GM23338 (cell line): ENCODE measurements at regions not wholly inside any gene's neighbourhood (a gene's known extent, or its start where the extent isn't known, plus 50 kb on each side); places are given as distances from the start of the nearest gene placed in this dataset.

ENCODE experiments used
- ATAC-seq: fragments of 200-7000 bp; cut with Tn5 transposase; 3 replicates; pipeline ENCODE4 v1.9.1; 2020
- DNase-seq: peaks from one replicate; pipeline ENCODE4 v3.0.0-alpha.2; 2015; ENCODE audit warnings: low spot score
- H2AFZ ChIP-seq: fragments of 200-600 bp; sonication (generic); 2 replicates; pipeline ENCODE4 v1.8.0; 2016; ENCODE audit warnings: antibody characterized with exemption, mild to moderate bottlenecking, moderate library complexity
- H3F3A ChIP-seq: fragments of 200-600 bp; sonication (generic); replicated peaks from 2 replicates; pipeline ENCODE4 v1.8.0; 2017; ENCODE audit warnings: antibody characterized with exemption, mixed run types, low read depth
- H3K27ac ChIP-seq: fragments of 200-600 bp; sonication (generic); 2 replicates; pipeline ENCODE4 v1.6.1; 2016; ENCODE audit warnings: low read depth
- H3K27me3 ChIP-seq: fragments of 200-600 bp; sonication (generic); 2 replicates; pipeline ENCODE4 v1.8.0; 2016; ENCODE audit warnings: mild to moderate bottlenecking, mixed run types, moderate library complexity; ENCODE audit not compliant: insufficient read depth
- H3K36me3 ChIP-seq: fragments of 200-600 bp; sonication (generic); 2 replicates; pipeline ENCODE4 v1.8.0; 2016; ENCODE audit warnings: mild to moderate bottlenecking; ENCODE audit not compliant: insufficient read depth
- H3K4me1 ChIP-seq: fragments of 200-600 bp; sonication (generic); 2 replicates; pipeline ENCODE4 v1.8.0; 2016; ENCODE audit warnings: mild to moderate bottlenecking, moderate library complexity; ENCODE audit not compliant: insufficient read depth
- H3K4me2 ChIP-seq: fragments of 200-600 bp; sonication (generic); 2 replicates; pipeline ENCODE4 v1.7.1; 2017; ENCODE audit warnings: mixed run types
- H3K4me3 ChIP-seq: fragments of 200-600 bp; sonication (generic); 2 replicates; pipeline ENCODE4 v1.6.1; 2016; ENCODE audit warnings: mixed run types
- H3K79me2 ChIP-seq: fragments of 200-600 bp; sonication (generic); replicated peaks from 2 replicates; pipeline ENCODE4 v1.8.0; 2017; ENCODE audit warnings: mild to moderate bottlenecking; ENCODE audit not compliant: insufficient read depth
- H3K9me2 ChIP-seq: fragments of 200-600 bp; sonication (generic); 2 replicates; pipeline ENCODE4 v1.8.0; 2017; ENCODE audit not compliant: insufficient read depth
- H4K20me1 ChIP-seq: fragments of 200-600 bp; sonication (generic); replicated peaks from 2 replicates; pipeline ENCODE4 v1.8.0; 2017; ENCODE audit warnings: mild to moderate bottlenecking; ENCODE audit not compliant: insufficient read depth
- H3K27ac Mint-ChIP-seq: 2 replicates; pipeline ENCODE4 v1.8.0; 2020; ENCODE audit warnings: inconsistent platforms, mild to moderate bottlenecking, moderate library complexity, mixed read lengths
- H3K27me3 Mint-ChIP-seq: 3 replicates; pipeline ENCODE4 v1.8.0; 2022; ENCODE audit warnings: low read depth, mild to moderate bottlenecking, moderate library complexity, mixed read lengths, inconsistent platforms; ENCODE audit not compliant: insufficient read depth, poor library complexity
- H3K36me3 Mint-ChIP-seq: 3 replicates; pipeline ENCODE4 v1.8.0; 2021; ENCODE audit warnings: low read depth, mild to moderate bottlenecking, inconsistent platforms, moderate library complexity, mixed read lengths
- H3K4me1 Mint-ChIP-seq: 3 replicates; pipeline ENCODE4 v1.8.0; 2020; ENCODE audit warnings: mild to moderate bottlenecking, inconsistent platforms, mixed read lengths
- H3K4me3 Mint-ChIP-seq: 3 replicates; pipeline ENCODE4 v1.8.0; 2021; ENCODE audit warnings: moderate library complexity, mild to moderate bottlenecking, inconsistent platforms, mixed read lengths
- H3K9me3 Mint-ChIP-seq: 3 replicates; pipeline ENCODE4 v1.8.0; 2020; ENCODE audit warnings: moderate library complexity, mild to moderate bottlenecking, inconsistent platforms, mixed read lengths
- EZH2 ChIP-seq: fragments of 200-600 bp; sonication (generic); IDR thresholded peaks from one replicate; pipeline ENCODE4 v1.8.0; 2017; ENCODE audit warnings: antibody characterized with exemption, mild to moderate bottlenecking, low read depth; ENCODE audit not compliant: unreplicated experiment
- EZH2phosphoT487 ChIP-seq: fragments of 200-600 bp; sonication (generic); IDR thresholded peaks from one replicate; pipeline ENCODE4 v1.8.1; 2018; ENCODE audit warnings: antibody characterized with exemption; ENCODE audit not compliant: unreplicated experiment
- JUNB ChIP-seq: IDR thresholded peaks from one replicate; pipeline ENCODE4 v1.6.1; 2016; ENCODE audit warnings: antibody characterized with exemption; ENCODE audit not compliant: unreplicated experiment
- NANOG ChIP-seq: IDR thresholded peaks from 2 replicates; pipeline ENCODE4 v1.6.1; 2016; ENCODE audit warnings: antibody characterized with exemption, borderline replicate concordance
- ZNF114 ChIP-seq: fragments of 250-450 bp; sonication (Bioruptor Pico); IDR thresholded peaks from 2 replicates; pipeline ENCODE4 v1.5.0; 2020; ENCODE audit warnings: mild to moderate bottlenecking, moderate library complexity
- TF ChIP-seq, protein P1 (sequence below), 2 experiments: fragments of 200-600 bp in 1 of 2; sonication (generic) in 1 of 2; conservative IDR thresholded peaks; 2 replicates each; pipeline versions ENCODE4 v1.5.1 to v1.6.1; 2016 to 2017; ENCODE audit warnings: antibody characterized with exemption in 2 of 2, low read depth in 2 of 2, mild to moderate bottlenecking in 2 of 2, moderate library complexity in 1 of 2

DNA sequence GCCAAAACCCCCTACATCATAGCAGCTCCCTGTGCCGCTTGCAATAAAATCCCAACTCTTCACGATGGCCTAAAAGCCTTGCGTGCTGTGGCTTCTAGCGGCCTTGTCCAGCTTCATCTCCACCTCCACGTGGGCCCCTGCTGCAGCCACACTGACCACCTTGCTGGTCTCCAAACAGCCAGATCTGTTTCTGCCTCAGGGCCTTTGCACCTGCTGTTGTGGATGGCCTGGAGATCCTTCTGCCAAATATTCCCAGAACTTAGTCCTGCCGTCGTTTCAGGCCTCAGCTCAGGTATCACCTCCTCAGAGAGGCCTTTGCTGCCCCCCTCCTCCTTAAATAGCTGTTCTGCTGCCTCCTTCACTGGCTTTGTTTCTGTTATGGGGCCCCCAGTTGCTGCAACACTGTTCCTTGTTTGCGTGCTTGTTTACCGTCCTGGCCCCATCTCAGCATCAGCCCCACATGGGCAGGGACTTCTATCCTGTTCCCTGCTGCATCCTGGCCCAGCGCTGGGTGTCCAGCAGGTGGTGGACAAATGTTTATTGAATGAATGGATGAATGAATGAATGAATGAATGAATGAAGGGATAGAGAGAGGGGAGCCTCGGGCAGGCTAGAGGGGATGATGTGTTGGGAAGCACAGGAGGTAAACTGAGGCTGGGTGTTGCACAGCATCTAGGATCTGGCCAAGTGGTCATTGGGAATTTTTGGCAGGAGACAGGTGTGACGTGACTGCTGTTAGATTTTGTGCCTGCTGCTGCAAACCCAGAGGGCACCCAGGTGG lies 171.0 kb upstream of the GSE1 start:
- no peaks in the 10 kb centered on the region for H3K36me3 ChIP-seq
- Mint-ChIP-seq H3K9me3 (no peaks in the 10 kb centered on the region), H3K4me3 (no peak overlapping the region; the same call in 2 of the 3 replicates), H3K27ac (no peak overlapping the region), H3K27me3 (peaks cover 33% of the 10 kb centered on the region), H3K4me1 (peaks cover 45% of the 10 kb centered on the region), H3K36me3 (no peaks in the 10 kb centered on the region)
- TF ChIP-seq NANOG (no peak), JUNB (no peak), ZNF114 (CRISPR knock-in tag) (no peak), EZH2phosphoT487 (no peak)
- TF ChIP-seq, protein P1, sequence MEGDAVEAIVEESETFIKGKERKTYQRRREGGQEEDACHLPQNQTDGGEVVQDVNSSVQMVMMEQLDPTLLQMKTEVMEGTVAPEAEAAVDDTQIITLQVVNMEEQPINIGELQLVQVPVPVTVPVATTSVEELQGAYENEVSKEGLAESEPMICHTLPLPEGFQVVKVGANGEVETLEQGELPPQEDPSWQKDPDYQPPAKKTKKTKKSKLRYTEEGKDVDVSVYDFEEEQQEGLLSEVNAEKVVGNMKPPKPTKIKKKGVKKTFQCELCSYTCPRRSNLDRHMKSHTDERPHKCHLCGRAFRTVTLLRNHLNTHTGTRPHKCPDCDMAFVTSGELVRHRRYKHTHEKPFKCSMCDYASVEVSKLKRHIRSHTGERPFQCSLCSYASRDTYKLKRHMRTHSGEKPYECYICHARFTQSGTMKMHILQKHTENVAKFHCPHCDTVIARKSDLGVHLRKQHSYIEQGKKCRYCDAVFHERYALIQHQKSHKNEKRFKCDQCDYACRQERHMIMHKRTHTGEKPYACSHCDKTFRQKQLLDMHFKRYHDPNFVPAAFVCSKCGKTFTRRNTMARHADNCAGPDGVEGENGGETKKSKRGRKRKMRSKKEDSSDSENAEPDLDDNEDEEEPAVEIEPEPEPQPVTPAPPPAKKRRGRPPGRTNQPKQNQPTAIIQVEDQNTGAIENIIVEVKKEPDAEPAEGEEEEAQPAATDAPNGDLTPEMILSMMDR (conservative IDR thresholded peaks at IDR 0.05; ENCODE audit: low read depth in 2 of 2), result no peak
- no peak overlapping the region for H3K27ac ChIP-seq
- H4K20me1 ChIP-seq, result no peaks in the 10 kb centered on the region
- H3K9me2 ChIP-seq, result no peaks in the 10 kb centered on the region
- H3K4me1 ChIP-seq, result peaks cover 13% of the 10 kb centered on the region
- H3K4me2 ChIP-seq, result no peak overlapping the region
- no peaks in the 10 kb centered on the region for H3K27me3 ChIP-seq
- DNase-seq, result no peak
- peaks cover 11% of the 10 kb centered on the region for H3F3A ChIP-seq
- H3K4me3 ChIP-seq, result no peak overlapping the region
- no peaks in the 10 kb centered on the region for H3K79me2 ChIP-seq
- no peak for ATAC-seq
- H2AFZ ChIP-seq, result no peak overlapping the region

DNA sequence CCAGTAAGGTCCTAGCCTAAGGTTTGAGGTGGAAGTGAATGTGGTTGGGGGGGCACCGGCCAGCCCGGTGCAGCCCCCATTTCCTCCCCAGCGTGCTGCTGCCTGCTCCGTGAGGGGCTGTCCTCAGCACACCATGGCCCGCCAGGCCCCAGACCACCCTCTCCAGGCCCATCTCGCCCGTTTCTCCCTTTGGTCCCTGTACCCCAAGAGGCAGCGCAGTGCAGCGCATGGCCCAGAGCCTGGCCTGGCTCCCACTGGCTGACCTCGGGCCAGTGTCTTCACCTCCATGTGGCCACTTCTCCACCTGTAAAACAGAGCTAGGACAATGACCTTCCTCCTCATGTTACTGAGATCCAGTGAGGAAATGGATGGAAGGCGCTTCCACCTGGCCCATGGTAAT lies 170.0 kb upstream of the GSE1 start:
- Mint-ChIP-seq H3K27ac (no peak overlapping the region), H3K4me1 (peaks cover 36% of the 10 kb centered on the region), H3K4me3 (no peak overlapping the region), H3K9me3 (no peaks in the 10 kb centered on the region), H3K27me3 (peaks cover 31% of the 10 kb centered on the region), H3K36me3 (no peaks in the 10 kb centered on the region)
- Histone ChIP-seq H3K4me3 (no peak overlapping the region), H3K4me2 (no peak overlapping the region), H3F3A (peaks cover 2% of the 10 kb centered on the region; the same call in 1 of the 2 replicates), H3K9me2 (no peaks in the 10 kb centered on the region), H4K20me1 (no peaks in the 10 kb centered on the region), H3K79me2 (no peaks in the 10 kb centered on the region), H3K27ac (no peak overlapping the region), H3K4me1 (peaks cover 4% of the 10 kb centered on the region), H3K36me3 (no peaks in the 10 kb centered on the region), H2AFZ (no peak overlapping the region), H3K27me3 (no peaks in the 10 kb centered on the region)
- TF ChIP-seq EZH2 (no peak), ZNF114 (CRISPR knock-in tag) (no peak)
- TF ChIP-seq, protein P1 (conservative IDR thresholded peaks at IDR 0.05; ENCODE audit: low read depth in 2 of 2), result no peak
- ATAC-seq (no peak), DNase-seq (no peak)
